NCI-H146 treated with DMSO at 0.1 percent for 48 hours (cell line): ENCODE measurements at regions not wholly inside any gene's neighbourhood (a gene's known extent, or its start where the extent isn't known, plus 50 kb on each side); places are given as distances from the start of the nearest gene placed in this dataset.
A peak's percentile ranks its signal among the peaks of the same experiment; 100 is the strongest.

Experiments used
- DNase-seq: peaks from one replicate; lab custom pipeline; 2025; ENCODE audit not compliant: unreplicated experiment; lab: John Stamatoyannopoulos, UW

DNA sequence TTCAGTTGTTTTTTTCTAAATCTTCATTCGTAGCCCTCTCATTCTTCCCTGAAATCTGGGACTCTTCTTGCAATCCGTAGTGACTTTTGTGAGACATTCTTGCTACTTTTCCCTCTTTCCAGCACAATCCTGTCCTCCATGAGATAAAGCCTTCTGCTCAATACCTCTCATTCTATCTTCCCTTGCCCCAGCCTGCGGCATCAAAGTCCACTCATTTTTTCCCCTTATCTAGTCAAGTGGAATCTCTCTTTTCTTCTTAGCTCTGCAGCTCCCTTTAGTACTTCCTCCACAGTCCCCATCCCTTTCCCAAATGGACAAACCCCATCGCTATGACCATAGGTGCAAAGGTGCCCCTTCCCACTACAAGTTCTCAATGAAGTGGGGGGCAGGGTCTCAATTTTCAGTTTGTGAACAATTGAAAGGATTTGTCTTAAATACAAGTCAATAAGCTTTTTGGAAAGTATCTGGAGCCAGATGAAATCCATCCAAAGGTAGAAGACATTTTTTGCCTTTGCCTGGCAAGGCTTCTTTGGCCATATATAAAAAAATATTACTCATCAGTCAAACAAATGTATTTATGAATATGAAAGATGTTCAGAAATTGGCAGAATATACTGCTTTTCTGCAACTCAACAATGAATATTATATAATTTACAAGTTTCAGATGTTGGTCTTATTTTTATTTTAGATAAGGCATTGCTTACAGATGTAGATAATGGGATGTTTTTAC lies 179.4 kb downstream of the SNAPC1 start:
- DNase-seq: no peak

GRCh38 chr14:61948376-61948775 lies 186.2 kb downstream of the SNAPC1 start:
- no peak for DNase-seq

- DNase-seq: no peak
Observed at GRCh38 chr14:61950340-61950739, 188.1 kb downstream of the SNAPC1 start.

GRCh38 chr14:61953602-61954001 lies 191.4 kb downstream of the SNAPC1 start:
- DNase-seq: no peak

GRCh38 chr14:61954306-61954705 lies 192.1 kb downstream of the SNAPC1 start:
- no peak for DNase-seq

DNA sequence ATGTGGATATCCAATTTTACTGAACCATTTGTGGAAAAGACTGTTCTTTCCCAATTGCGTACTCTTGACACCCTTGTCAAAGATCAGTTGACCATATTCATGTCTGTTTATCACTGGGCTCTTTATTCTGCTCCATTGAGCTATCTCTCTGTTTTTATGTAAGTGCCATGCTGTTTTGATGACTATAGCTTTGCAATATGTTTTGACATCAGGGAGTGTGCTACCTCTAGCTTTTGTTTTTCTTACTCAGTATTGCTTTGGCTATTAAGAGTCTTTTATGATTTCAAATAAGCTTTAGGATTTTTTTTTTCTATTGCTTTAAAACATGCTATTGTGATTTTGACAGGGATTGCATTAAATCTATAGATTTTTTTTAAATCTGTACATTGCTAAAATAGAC lies 194.3 kb downstream of the SNAPC1 start:
- no peak for DNase-seq

- DNase-seq: no peak
Observed at GRCh38 chr14:61959348-61959747, 197.1 kb downstream of the SNAPC1 start.

DNA sequence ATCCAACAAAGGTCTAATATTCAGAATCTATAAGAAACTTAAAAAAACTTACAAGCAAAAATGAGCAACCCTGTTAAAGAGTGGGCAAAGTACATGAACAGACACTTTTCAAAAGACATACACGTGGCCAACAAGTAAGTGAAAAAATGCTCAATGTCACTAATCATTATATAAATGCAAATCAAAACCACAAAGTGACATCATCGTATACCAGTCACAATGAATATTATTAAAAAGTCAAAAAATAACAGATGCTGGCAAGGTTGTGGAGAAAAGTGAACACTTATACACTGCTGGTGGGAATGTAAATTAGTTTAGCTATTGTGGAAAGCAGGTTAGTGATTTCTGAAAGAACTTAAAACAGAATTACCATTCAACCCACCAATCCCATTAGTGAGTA lies 199.1 kb downstream of the SNAPC1 start:
- no peak for DNase-seq

- DNase-seq: no peak
Observed at GRCh38 chr14:61963926-61964325, 201.7 kb downstream of the SNAPC1 start.

- no peak for DNase-seq
Observed at GRCh38 chr14:61965030-61965745, 203.0 kb downstream of the SNAPC1 start.

- DNase-seq: no peak
Observed at GRCh38 chr14:61968207-61968606, 206.0 kb downstream of the SNAPC1 start.

DNA sequence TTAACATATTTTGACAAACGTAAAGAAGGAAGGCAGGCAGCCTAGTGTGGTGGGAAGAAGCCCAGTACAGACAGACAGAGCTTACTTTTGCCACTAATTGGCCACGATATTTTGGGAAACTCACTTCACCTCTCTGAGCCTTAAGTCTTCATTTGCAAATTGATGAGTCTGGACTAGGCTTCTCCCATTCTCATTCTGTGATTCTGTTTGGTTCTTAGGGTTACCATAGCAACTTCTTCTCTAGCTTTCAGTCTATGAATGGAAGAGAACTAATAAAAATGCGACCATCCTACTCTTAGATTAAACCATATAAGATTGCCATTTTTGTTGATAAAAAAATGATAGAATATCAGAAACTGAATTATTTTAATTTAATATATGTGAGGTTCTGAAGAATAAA lies 210.5 kb downstream of the SNAPC1 start:
- no peak for DNase-seq

DNA sequence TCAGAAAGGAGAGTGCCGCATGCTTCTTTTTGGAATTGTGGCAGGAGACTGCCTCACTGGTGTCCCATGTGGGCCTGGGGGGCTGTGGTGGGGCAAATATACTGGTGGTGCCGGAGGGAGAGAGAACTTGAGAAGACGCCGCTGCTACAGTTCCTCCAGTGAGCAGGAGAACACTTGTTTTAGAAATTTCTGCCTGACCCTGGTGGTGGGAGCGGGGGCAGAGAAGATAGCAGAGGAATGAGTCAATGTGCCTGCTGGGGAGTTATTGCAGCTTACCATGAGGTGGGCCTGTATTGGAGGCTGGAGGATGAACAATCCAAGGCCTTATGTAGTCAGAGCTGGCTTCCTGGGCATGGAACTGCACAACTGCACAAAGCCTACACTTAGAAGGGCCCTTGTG lies 211.8 kb downstream of the SNAPC1 start:
- no peak for DNase-seq

GRCh38 chr14:61977217-61977616 lies 215.0 kb downstream of the SNAPC1 start:
- DNase-seq: no peak

GRCh38 chr14:61988240-61988639 lies 226.0 kb downstream of the SNAPC1 start:
- no peak for DNase-seq

DNA sequence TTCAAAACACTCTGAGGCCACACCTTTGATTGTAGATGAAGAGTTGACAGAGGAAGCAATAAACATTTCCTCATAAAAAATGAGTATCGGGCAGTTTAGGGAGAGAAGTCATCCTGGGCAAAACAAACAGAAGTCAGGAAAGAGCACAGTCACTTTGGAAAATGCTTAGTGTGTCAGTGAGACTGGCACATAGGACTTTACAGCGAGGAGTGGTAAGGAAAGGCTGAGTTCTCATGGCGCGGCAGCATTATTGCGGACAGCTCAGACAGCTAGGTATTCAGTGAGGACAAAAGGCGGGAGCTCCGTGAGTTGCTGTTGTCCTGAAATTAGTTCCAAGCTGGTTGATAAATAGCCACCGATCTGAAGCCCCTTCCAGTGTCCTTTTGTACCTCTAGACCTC lies 229.9 kb downstream of the SNAPC1 start:
- peak; percentile 6 for DNase-seq

DNA sequence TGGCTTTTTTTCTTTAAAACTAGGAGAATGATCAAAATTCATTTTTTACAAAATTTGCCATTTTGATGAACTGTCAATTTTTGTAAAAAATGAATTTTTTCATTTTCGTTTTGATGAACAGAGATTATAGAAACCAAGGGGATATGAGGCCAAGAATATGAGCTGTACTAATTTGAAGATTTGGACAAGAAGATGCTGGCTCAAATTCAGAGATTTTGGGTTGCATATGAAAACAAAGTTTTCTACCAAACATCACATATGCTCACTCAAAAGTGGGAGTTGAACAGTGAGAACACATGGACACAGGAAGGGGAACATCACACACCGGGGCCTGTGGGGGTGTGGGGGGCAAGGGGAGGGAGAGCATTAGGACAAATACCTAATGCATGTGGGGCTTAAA lies 230.7 kb downstream of the SNAPC1 start:
- no peak for DNase-seq

GRCh38 chr14:61994589-61994988 lies 232.4 kb downstream of the SNAPC1 start:
- DNase-seq: no peak

DNA sequence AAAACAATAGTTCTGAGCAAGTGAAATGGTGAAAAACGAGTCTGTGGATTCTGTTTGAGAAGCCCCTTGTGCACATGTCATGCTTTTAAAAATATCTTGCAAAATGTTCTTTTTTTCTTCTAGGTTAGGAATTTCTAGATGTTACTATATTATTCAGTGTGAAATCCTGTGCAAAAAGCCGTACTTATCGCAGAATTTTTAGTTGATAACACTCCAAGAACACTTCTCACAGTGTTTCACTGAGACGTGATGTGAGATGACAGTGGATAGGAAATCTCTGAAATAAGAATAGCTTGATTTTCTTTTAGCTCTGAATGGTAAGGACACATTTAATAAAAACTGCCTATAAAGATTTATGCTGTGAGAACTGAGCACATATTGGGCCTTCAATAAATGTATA lies 234.5 kb downstream of the SNAPC1 start:
- no peak for DNase-seq

GRCh38 chr14:61997161-61997560 lies 234.9 kb downstream of the SNAPC1 start:
- DNase-seq: no peak

- no peak for DNase-seq
Observed at GRCh38 chr14:62001963-62002362, 239.7 kb downstream of the SNAPC1 start.

DNA sequence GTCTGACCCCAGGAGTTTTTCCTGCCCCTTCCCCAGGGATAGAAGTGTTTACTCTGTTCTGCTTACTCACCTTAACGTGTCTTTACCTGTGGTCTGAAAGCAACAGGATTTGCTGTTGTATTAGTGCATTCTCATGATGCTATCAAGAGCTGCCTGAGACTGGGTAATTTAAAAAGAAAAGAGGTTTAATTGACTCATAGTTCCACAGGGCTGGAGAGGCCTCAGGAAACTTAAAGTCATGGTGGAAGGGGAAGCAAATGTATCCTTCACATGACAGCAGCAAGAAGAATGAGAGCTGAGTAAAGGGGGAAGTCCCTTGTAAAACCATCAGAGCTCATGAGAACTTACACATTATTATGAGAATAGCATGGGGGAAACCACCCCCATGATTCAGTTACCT lies 240.4 kb downstream of the SNAPC1 start:
- no peak for DNase-seq

DNA sequence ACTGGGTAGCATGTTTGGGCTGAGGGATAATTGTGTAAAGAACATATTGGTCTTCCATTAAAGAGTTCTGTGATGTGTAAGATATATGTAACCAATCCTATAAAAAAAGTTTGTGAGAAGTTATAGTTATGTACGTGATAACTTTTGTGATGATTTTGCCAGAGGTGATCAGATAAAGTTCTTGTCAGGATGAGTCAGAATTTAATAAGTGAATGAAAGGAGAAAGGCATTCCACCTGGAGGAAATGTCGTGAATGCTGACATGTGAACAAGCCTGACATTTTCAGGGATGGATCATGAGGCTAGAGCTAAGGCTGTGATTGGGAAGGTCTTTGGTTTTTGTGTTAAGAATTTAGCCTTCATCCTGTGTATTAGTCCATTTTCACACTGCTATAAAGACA lies 241.5 kb downstream of the SNAPC1 start:
- DNase-seq: no peak
